Cardiac fibroblast (primary cell): ENCODE measurements at regions not wholly inside any gene's neighbourhood (a gene's known extent, or its start where the extent isn't known, plus 50 kb on each side); places are given as distances from the start of the nearest gene placed in this dataset.
A peak's percentile ranks its signal among the peaks of the same experiment; 100 is the strongest.

Experiments used
- DNase-seq, 2 donors: peaks; one replicate each; pipeline versions ENCODE4 v3.0.0 to v3.0.0-alpha.2; 2010; ENCODE audit warnings: low read depth in 2 of 2
- H3K4me3 ChIP-seq, 2 donors: replicated peaks in 1 of 2; 1 replicate in 1 of 2; 2 replicates in 1 of 2; pipeline ENCODE4 v1.5.1; 2011; ENCODE audit warnings: low read depth in 2 of 2, low read length in 2 of 2, mild to moderate bottlenecking in 2 of 2, moderate library complexity in 1 of 2
- TF ChIP-seq, protein P1 (sequence below): IDR thresholded peaks from one replicate; pipeline ENCODE4 v1.5.1; 2011; ENCODE audit warnings: low read depth, mild to moderate bottlenecking, low read length, inconsistent platforms

DNA sequence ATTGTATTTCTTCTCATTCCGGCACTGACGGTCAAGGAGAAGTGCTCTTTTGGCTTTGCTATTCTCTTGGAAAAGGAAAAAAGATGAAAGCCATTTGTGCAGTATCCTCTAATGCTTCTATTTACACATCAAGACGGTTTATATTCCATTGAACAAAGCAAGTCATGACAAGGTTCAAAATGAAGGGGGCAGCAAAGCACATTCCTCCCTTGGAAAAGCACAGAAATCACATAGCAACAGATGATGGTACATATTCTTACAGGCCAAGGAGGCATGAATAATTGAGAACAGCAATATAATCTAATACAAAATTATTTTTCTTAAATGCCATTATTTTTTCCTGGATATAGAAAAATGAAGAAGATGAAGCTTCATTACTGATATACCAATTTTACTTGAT, 508.2 kb upstream of the JAG1 start:
- TF ChIP-seq, protein P1, sequence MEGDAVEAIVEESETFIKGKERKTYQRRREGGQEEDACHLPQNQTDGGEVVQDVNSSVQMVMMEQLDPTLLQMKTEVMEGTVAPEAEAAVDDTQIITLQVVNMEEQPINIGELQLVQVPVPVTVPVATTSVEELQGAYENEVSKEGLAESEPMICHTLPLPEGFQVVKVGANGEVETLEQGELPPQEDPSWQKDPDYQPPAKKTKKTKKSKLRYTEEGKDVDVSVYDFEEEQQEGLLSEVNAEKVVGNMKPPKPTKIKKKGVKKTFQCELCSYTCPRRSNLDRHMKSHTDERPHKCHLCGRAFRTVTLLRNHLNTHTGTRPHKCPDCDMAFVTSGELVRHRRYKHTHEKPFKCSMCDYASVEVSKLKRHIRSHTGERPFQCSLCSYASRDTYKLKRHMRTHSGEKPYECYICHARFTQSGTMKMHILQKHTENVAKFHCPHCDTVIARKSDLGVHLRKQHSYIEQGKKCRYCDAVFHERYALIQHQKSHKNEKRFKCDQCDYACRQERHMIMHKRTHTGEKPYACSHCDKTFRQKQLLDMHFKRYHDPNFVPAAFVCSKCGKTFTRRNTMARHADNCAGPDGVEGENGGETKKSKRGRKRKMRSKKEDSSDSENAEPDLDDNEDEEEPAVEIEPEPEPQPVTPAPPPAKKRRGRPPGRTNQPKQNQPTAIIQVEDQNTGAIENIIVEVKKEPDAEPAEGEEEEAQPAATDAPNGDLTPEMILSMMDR = no peak
- H3K4me3 ChIP-seq = no peak overlapping the region
- no peak for DNase-seq

DNA sequence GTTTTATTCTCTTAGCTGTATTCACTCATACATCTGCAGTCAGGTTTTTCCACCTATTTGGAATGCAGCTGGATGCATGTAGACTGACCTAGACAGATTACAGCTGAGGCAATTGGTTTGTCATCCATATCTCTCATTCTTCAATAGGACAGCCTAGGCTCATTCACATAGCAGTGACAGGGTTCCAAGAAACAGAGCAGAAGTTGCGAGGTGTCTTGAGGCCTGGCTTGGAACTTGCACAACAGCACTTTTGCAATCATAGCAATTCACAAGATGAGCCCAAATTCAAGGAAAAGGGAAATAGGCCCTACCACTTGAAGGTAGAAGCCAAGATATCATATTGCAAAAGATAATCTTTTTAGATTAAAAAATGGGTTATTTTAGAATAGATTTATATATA, 508.9 kb upstream of the JAG1 start:
- TF ChIP-seq, protein P1 = no peak
- no peak overlapping the region for H3K4me3 ChIP-seq
- DNase-seq = peak; percentile 34 to 46

DNA sequence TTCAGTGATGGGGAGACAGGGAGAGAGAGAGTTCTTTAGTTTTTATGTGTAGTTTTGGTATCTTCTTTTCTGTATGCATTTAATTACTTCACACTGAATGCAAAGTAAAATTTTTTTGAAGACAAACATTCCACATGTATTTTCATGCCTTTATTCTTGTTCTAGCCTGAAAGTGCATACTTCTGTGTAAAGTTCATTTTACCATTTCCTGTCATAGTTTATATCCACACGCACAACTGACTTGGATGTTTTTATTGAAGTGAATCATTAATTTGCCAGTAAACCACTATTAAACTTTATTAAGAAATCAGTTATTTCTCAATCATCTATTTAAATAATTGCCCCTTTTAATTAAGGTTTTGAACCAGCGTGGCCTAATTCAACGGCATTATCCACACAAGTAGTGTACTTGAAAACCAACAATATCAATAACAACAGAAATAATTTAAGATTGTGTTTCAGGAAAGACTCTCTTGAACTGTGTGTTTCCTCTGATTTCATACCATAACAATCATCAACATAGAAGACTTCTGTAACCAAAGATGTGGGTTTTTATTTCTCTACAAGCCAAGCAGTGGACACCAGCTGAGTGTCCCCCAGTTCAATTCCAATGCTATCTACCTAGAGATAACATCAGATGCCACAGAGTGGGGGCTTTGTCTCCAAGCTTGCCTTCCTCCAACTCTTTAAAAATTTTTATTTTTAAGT, 512.7 kb upstream of the JAG1 start:
- peak in 1 of 2 donors; percentile 46 for DNase-seq

DNA sequence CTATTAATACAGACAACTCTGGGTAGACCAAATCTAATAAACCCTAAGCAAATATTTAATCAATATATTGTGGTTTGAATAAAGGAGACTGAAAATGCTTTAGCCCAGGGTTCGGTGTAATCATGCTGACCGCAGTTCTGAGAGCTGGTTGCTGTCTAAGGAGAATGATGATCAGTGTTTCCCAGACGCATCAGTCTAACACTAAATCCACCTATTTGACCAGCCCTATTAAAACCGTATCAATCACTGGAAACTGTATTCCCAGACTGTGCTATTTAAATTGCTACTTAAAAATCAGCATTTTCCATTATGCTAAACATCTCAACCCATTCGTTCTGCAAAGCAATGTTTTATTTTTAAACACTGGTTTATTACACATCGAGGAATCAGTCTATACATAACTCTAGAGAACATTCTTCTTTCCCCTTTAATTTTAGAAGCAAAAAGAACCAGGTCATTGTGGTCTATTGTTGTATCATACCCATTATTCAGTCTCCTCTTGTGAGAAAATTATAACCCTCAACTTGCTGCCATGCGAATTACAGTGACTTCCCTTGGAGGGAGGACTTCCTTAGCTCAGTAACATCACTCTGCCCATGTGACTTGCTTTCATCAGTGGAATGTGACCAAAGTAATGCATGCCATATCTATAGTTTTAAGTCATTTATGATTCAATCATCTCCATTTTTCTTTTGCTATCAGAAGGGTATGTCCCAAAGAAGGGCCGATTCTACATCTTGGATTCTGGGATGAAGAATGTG, 515.2 kb upstream of the JAG1 start:
- TF ChIP-seq, protein P1 = no peak
- H3K4me3 ChIP-seq = no peak overlapping the region
- DNase-seq = no peak

More for the DNA sequence above, 512.7 kb upstream of the JAG1 start:
- TF ChIP-seq, protein P1 = no peak
- H3K4me3 ChIP-seq = no peak overlapping the region

DNA sequence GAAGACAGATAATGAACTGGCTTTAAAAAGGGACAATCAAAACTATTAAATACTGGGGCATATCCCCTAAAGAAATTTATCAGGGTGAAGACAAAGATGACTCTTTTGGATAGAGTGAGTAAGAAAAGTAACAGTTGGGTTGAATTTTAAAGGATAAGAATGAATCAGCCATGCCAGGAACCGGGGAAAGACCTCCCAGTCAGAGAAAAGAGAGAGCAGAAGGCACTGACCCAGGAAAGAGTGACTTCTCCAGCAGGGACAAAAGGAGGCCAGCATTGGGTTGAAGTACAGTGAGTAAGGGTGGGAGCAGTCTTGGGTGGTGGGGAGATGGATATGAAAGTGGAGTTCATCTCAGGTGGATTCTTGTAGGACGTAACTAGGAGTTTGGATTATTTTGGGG, 516.9 kb upstream of the JAG1 start:
- TF ChIP-seq, protein P1 = no peak
- H3K4me3 ChIP-seq = no peak overlapping the region
- DNase-seq = no peak

DNA sequence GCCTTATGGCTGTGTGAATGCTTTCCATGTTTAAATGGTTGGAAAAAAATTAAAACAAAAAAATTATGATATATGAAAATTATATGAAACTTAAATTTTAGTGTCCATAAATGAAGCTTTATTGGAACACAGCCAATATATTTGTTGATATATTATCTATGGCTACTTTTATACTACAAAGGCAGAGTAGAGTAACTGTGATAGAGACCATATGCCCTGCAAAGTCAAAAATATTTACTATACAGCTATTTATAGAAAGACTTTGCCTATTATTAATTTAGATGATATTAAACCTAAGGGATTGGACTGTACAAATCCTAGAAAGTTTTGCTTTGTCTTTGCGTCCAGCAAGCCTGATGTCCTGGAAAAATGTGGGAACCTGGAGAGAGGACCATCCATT, 518.3 kb upstream of the JAG1 start:
- TF ChIP-seq, protein P1 = no peak
- no peak for DNase-seq
- H3K4me3 ChIP-seq = no peak overlapping the region
